ENCODE measurements at regions not wholly inside any gene's neighbourhood (a gene's known extent, or its start where the extent isn't known, plus 50 kb on each side); places are given as distances from the start of the nearest gene placed in this dataset.

DNA sequence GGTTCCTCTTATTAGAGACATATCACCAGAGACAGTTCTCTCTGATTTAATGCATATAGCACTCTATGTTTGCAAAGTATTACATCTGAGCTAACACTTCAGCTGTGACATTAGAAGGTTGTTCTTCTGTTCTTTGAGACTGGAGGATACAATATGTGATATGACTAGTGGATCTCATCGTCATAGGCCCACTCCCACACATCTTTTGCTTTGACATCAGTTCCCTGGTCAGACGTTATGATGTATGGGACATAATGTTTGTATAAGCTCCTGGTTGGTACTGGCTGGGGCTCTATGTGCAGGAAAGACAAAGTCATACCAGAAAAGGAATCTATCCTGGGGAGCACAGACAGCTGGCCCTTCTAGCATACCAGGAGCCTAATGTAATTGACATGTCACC lies 57.7 kb upstream of the MAML3 start:
- no peak for DNase-seq

DNA sequence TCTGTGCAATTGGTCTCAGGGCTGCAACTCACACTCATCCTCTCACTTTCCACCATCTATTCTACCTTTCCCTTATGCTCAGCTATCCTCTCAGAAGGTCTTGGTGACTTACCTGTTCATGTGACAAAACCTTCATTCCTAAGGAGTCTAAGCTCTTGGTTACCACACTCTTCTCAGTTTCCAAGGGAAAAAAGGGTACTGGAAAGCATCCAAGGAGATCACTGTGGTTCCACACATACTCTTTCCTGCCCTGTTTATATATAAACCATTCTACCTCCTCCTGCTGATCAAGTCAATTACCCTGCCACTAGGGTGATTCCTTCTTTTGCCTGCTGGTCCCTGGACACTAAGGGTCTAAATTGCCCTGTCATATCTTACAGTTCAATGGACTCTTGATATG lies 57.2 kb upstream of the MAML3 start:
- DNase-seq, result no peak

DNA sequence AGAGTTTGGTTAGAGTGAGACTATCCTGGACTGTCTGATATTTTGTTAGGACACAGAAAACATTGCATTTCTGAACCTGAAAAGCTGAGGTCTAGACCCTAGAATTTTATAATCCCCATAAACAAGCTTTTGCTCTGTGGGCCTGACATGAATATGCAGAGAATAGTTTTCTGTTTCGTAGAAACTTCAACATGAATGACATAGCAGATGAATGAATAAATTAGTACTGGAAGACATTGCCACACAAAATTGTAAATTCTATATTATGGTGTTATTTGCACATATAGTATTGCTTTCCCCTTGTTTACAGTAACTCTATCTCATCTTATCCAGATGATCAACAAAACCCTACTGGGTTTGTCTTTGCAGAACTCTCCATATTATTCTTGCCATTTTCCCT lies 54.9 kb upstream of the MAML3 start:
- no peak for DNase-seq

All from bone marrow (tissue), 2 donors.